H1 (cell line): ENCODE measurements at regions not wholly inside any gene's neighbourhood (a gene's known extent, or its start where the extent isn't known, plus 50 kb on each side); places are given as distances from the start of the nearest gene placed in this dataset.

ENCODE experiments used
- CTCF ChIA-PET: fragments of 300-600 bp; sonication (Branson Sonifier 250); formaldehyde crosslinking; loops from one replicate; lab custom pipeline; 2021; ENCODE audit not compliant: partially characterized antibody; lab: Charles Lee
- POLR2A ChIA-PET: fragments of 300-600 bp; sonication (Branson Sonifier 250); formaldehyde crosslinking; loops from one replicate; lab custom pipeline; 2021; ENCODE audit warnings: inconsistent platforms; ENCODE audit not compliant: partially characterized antibody; lab: Charles Lee
- DNase-seq, 2 experiments: peaks; one replicate each; pipeline versions ENCODE4 v3.0.0 to v3.0.0-alpha.2; 2010 to 2022; ENCODE audit warnings: low spot score in 2 of 2, low read depth in 1 of 2, mixed read lengths in 1 of 2
- FAIRE-seq: peaks from 2 replicates; lab custom pipeline; 2011; peaks lifted over from hg19 to GRCh38; lab: Jason Lieb, UNC
- H2AFZ ChIP-seq: 2 replicates; pipeline ENCODE4 v1.8.1; 2012; ENCODE audit warnings: low read length, inconsistent platforms
- H2AK5ac ChIP-seq: 2 replicates; pipeline ENCODE4 v1.6.1; 2013; ENCODE audit warnings: low read depth, low read length
- H2BK120ac ChIP-seq: replicated peaks from 2 replicates; pipeline ENCODE3; 2013; ENCODE audit warnings: low read depth, low read length, inconsistent platforms
- H2BK12ac ChIP-seq: 2 replicates; pipeline ENCODE4 v1.6.1; 2013; ENCODE audit warnings: low read depth, low read length
- H2BK15ac ChIP-seq: 2 replicates; pipeline ENCODE4 v1.6.1; 2013; ENCODE audit warnings: low read length
- H2BK20ac ChIP-seq: 2 replicates; pipeline ENCODE4 v1.6.1; 2013; ENCODE audit warnings: low read length
- H2BK5ac ChIP-seq: 2 replicates; pipeline ENCODE4 v1.6.1; 2013; ENCODE audit warnings: low read depth, low read length
- H3K14ac ChIP-seq: 2 replicates; pipeline ENCODE4 v1.6.1; 2013; ENCODE audit warnings: inconsistent platforms; ENCODE audit not compliant: insufficient read length
- H3K18ac ChIP-seq: 2 replicates; pipeline ENCODE4 v1.6.1; 2013; ENCODE audit warnings: low read length; ENCODE audit errors: extremely low read depth
- H3K23ac ChIP-seq: 2 replicates; pipeline ENCODE4 v1.6.1; 2013; ENCODE audit warnings: inconsistent platforms; ENCODE audit not compliant: insufficient read length
- H3K23me2 ChIP-seq: 2 replicates; pipeline ENCODE4 v1.6.1; 2013; ENCODE audit warnings: low read depth, low read length
- H3K27ac ChIP-seq: 2 replicates; pipeline ENCODE4 v1.6.1; 2011; ENCODE audit warnings: low read depth, low read length, inconsistent platforms
- H3K27me3 ChIP-seq, 4 experiments: replicated peaks in 1 of 4; 1 replicate in 1 of 4; 2 replicates in 3 of 4; pipeline versions ENCODE4 v1.6.1 to v1.8.1; 2011 to 2013; ENCODE audit warnings: low read length in 3 of 4, mild to moderate bottlenecking in 3 of 4, inconsistent platforms in 2 of 4, mixed read lengths in 2 of 4, moderate library complexity in 1 of 4; ENCODE audit not compliant: control insufficient read depth in 3 of 4, insufficient read depth in 3 of 4; ENCODE audit errors: extremely low read depth in 1 of 4
- H3K36me3 ChIP-seq, 4 experiments: 2 replicates each; pipeline versions ENCODE4 v1.6.1 to v1.8.1; 2011 to 2013; ENCODE audit warnings: mild to moderate bottlenecking in 4 of 4, low read length in 3 of 4, moderate library complexity in 2 of 4, control low read depth in 1 of 4, inconsistent platforms in 1 of 4; ENCODE audit not compliant: insufficient read depth in 4 of 4, control insufficient read depth in 2 of 4
- H3K4ac ChIP-seq: replicated peaks from 2 replicates; pipeline ENCODE3; 2013; ENCODE audit warnings: low read length, low read depth, mixed read lengths, inconsistent platforms; ENCODE audit not compliant: insufficient read length
- H3K4me1 ChIP-seq, 4 experiments: replicated peaks in 1 of 4; 1 replicate in 1 of 4; 2 replicates in 3 of 4; pipeline versions ENCODE4 v1.6.1 to v1.8.1; 2011 to 2013; ENCODE audit warnings: low read length in 3 of 4, inconsistent platforms in 2 of 4, mixed read lengths in 1 of 4; ENCODE audit not compliant: insufficient read depth in 4 of 4, control insufficient read depth in 3 of 4
- H3K4me2 ChIP-seq, 2 experiments: 2 replicates each; pipeline versions ENCODE4 v1.6.1 to v1.8.1; 2011 to 2013; ENCODE audit warnings: low read depth in 2 of 2, low read length in 2 of 2, control low read depth in 1 of 2, inconsistent platforms in 1 of 2, mild to moderate bottlenecking in 1 of 2; ENCODE audit not compliant: insufficient read depth in 1 of 2
- H3K4me3 ChIP-seq, 4 experiments: fragments of 200-600, 300-600 bp in 1 of 4; sonication (generic), shearing (Covaris generic), sonication (Bioruptor Twin) in 1 of 4; 2 replicates each; pipeline versions ENCODE4 v1.5.1 to v1.8.1; 2011 to 2016; ENCODE audit warnings: low read length in 4 of 4, low read depth in 3 of 4, control low read depth in 2 of 4, inconsistent platforms in 2 of 4, mild to moderate bottlenecking in 2 of 4, mixed read lengths in 1 of 4, moderate library complexity in 1 of 4; ENCODE audit not compliant: insufficient read depth in 2 of 4; ENCODE audit errors: extremely low read depth in 1 of 4
- H3K56ac ChIP-seq: replicated peaks from 2 replicates; pipeline ENCODE3; 2013; ENCODE audit warnings: low read depth, mild to moderate bottlenecking, mixed read lengths, low read length, inconsistent platforms; ENCODE audit not compliant: insufficient read length
- H3K79me1 ChIP-seq: 2 replicates; pipeline ENCODE4 v1.6.1; 2013; ENCODE audit warnings: low read depth, low read length, control low read depth
- H3K79me2 ChIP-seq, 2 experiments: 2 replicates each; pipeline versions ENCODE4 v1.6.1 to v1.8.1; 2012 to 2013; ENCODE audit warnings: low read length in 2 of 2, mild to moderate bottlenecking in 2 of 2, inconsistent platforms in 1 of 2; ENCODE audit not compliant: insufficient read depth in 2 of 2, control insufficient read depth in 1 of 2
- H3K9ac ChIP-seq, 4 experiments: replicated peaks in 1 of 4; 1 replicate in 1 of 4; 2 replicates in 3 of 4; pipeline versions ENCODE4 v1.6.1 to v1.8.1; 2011 to 2013; ENCODE audit warnings: low read depth in 3 of 4, low read length in 3 of 4, control low read depth in 2 of 4, mild to moderate bottlenecking in 2 of 4, moderate library complexity in 2 of 4, inconsistent platforms in 1 of 4; ENCODE audit errors: extremely low read depth in 1 of 4
- H3K9me3 ChIP-seq, 2 experiments: 2 replicates each; pipeline versions ENCODE4 v1.6.1 to v1.8.1; 2012 to 2013; ENCODE audit warnings: mild to moderate bottlenecking in 2 of 2, moderate library complexity in 2 of 2, control low read depth in 1 of 2, inconsistent platforms in 1 of 2, low read depth in 1 of 2, low read length in 1 of 2, mixed read lengths in 1 of 2; ENCODE audit not compliant: insufficient read depth in 2 of 2
- H4K20me1 ChIP-seq, 2 experiments: replicated peaks in 1 of 2; 2 replicates each; pipeline versions ENCODE3 to v1.8.1; 2011 to 2013; ENCODE audit warnings: inconsistent platforms in 2 of 2, low read length in 2 of 2, mild to moderate bottlenecking in 1 of 2; ENCODE audit not compliant: insufficient read depth in 2 of 2, control insufficient read depth in 1 of 2
- H4K5ac ChIP-seq: 2 replicates; pipeline ENCODE4 v1.6.1; 2013; ENCODE audit warnings: low read length, low read depth, mixed read lengths, inconsistent platforms; ENCODE audit not compliant: insufficient read length
- H4K8ac ChIP-seq: 2 replicates; pipeline ENCODE4 v1.8.0; 2013; ENCODE audit warnings: mild to moderate bottlenecking, moderate library complexity, low read length, inconsistent platforms; ENCODE audit not compliant: insufficient read depth; ENCODE audit errors: extremely low read depth
- H4K91ac ChIP-seq: replicated peaks from 2 replicates; pipeline ENCODE3; 2013; ENCODE audit warnings: low read length, mixed read lengths, inconsistent platforms; ENCODE audit not compliant: insufficient read length
- CBX5 ChIP-seq: fragments of 300-800, 300-1000 bp; sonication (generic); IDR thresholded peaks from 2 replicates; pipeline ENCODE4 v1.7.1; 2016; ENCODE audit warnings: antibody characterized with exemption, low read length, low read depth
- CBX8 ChIP-seq: fragments of 300-800, 300-1000 bp; sonication (generic); IDR thresholded peaks from 2 replicates; pipeline ENCODE4 v1.7.1; 2016; ENCODE audit warnings: low read depth, low read length, borderline replicate concordance
- EGR1 ChIP-seq: IDR thresholded peaks from 2 replicates; pipeline ENCODE4 v1.6.1; 2011; ENCODE audit warnings: low read depth, low read length, borderline replicate concordance
- GTF2F1 ChIP-seq: IDR thresholded peaks from 2 replicates; pipeline ENCODE4 v1.6.1; 2012; ENCODE audit warnings: low read depth, low read length, improper control_type of control experiment, borderline replicate concordance
- SAP30 ChIP-seq: fragments of 300-600 bp; sonication (generic); IDR thresholded peaks from 2 replicates; pipeline ENCODE4 v1.7.1; 2012; ENCODE audit warnings: low read length, moderate library complexity, mild to moderate bottlenecking, inconsistent platforms; ENCODE audit not compliant: insufficient read depth, insufficient replicate concordance
- SP1 ChIP-seq: IDR thresholded peaks from 2 replicates; pipeline ENCODE4 v1.6.1; 2011; ENCODE audit warnings: low read depth, low read length
- TAF7 ChIP-seq: optimal IDR thresholded peaks from 2 replicates; pipeline ENCODE3; 2011; ENCODE audit warnings: low read depth, mild to moderate bottlenecking, inconsistent platforms, low read length, moderate library complexity, borderline replicate concordance
- TCF12 ChIP-seq: IDR thresholded peaks from 2 replicates; pipeline ENCODE4 v1.6.1; 2011; ENCODE audit warnings: low read depth, mild to moderate bottlenecking, low read length
- YY1 ChIP-seq: IDR thresholded peaks from 2 replicates; pipeline ENCODE4 v1.6.1; 2011; ENCODE audit warnings: low read depth, mild to moderate bottlenecking, low read length
- ZNF274 ChIP-seq: IDR thresholded peaks from 2 replicates; pipeline ENCODE4 v1.7.0; 2012; ENCODE audit warnings: low read length, borderline replicate concordance; ENCODE audit errors: extremely low read depth
- WGBS, 2 experiments: shearing (Covaris generic) in 1 of 2; methylation state at CpG; one replicate each; pipeline versions ENCODE4 v1.1.6 to v1.1.7; 2013 to 2015; ENCODE audit warnings: low lambda C conversion rate in 2 of 2, mixed read lengths in 2 of 2, inconsistent platforms in 1 of 2, low coverage in 1 of 2, missing lambda C conversion rate in 1 of 2; ENCODE audit not compliant: insufficient replicate concordance in 2 of 2, insufficient coverage in 1 of 2, insufficient read length in 1 of 2; ENCODE audit errors: extremely low coverage in 1 of 2, missing lambda C conversion rate in 1 of 2; 5-methylcytosine and 5-hydroxymethylcytosine counted together

DNA sequence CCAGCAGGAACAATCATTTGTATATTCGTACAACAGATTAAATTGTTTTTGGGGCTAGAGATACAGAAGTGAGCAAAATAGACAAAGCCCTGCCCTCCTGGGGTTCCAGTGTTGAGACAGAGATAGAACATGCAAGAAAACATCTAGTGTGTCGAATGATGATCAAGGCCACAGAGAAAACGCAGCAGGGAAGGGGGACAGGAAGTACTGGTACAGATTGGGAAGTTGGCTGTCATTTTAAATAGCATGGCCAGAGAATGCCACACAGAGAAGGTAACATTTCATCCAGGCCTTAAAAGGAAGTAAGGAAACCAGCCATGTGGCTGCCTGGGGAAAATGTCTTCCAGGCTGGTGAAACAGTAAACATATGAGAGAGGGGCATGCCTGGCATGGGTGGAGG lies 202.6 kb upstream of the MYLIP start:
- DNase-seq: no peak
- H2AK5ac ChIP-seq: no peak overlapping the region
- H3K4me3 ChIP-seq: no peak overlapping the region
- H2AFZ ChIP-seq: no peak overlapping the region
- H4K20me1 ChIP-seq: no peaks in the 10 kb centered on the region
- H3K4me2 ChIP-seq: no peak overlapping the region
- ChIA-PET POLR2A (no interaction called here), CTCF (no interaction called here)
- no peak overlapping the region for H4K5ac ChIP-seq
- no peaks in the 10 kb centered on the region for H3K79me2 ChIP-seq
- H2BK12ac ChIP-seq: no peak overlapping the region
- no peak for FAIRE-seq
- no peak overlapping the region for H3K27ac ChIP-seq
- no peak overlapping the region for H2BK120ac ChIP-seq
- H3K23me2 ChIP-seq: no peaks in the 10 kb centered on the region
- H3K27me3 ChIP-seq: no peaks in the 10 kb centered on the region
- no peak overlapping the region for H3K18ac ChIP-seq
- no peaks in the 10 kb centered on the region for H3K4me1 ChIP-seq
- no peak overlapping the region for H2BK15ac ChIP-seq
- 96% methylated on average over 3 of the region's 3 CpGs; no CpG with 5 or more reads in 1 of the 2 experiments for WGBS, 2 experiments
- H4K91ac ChIP-seq: no peak overlapping the region
- H2BK5ac ChIP-seq: no peak overlapping the region
- H3K4ac ChIP-seq: no peak overlapping the region
- H3K9ac ChIP-seq: no peak overlapping the region
- no peak overlapping the region for H3K23ac ChIP-seq
- H3K56ac ChIP-seq: no peak overlapping the region
- H3K79me1 ChIP-seq: no peaks in the 10 kb centered on the region
- H3K14ac ChIP-seq: no peak overlapping the region
- H3K36me3 ChIP-seq: peaks cover 0 to 7% (median 2%) of the 10 kb centered on the region in 4 experiments; a peak in 2 of 8 replicates
- no peak overlapping the region; the same call in 1 of the 2 replicates for H4K8ac ChIP-seq
- H3K9me3 ChIP-seq: peaks cover 15 to 20% of the 10 kb centered on the region in 2 experiments
- H2BK20ac ChIP-seq: no peak overlapping the region
- TF ChIP-seq YY1 (no peak), CBX8 (no peak), SAP30 (no peak), TCF12 (no peak), EGR1 (no peak), GTF2F1 (no peak), ZNF274 (no peak), CBX5 (no peak), SP1 (no peak), TAF7 (no peak)
